ENCODE measurements at regions not wholly inside any gene's neighbourhood (a gene's known extent, or its start where the extent isn't known, plus 50 kb on each side); places are given as distances from the start of the nearest gene placed in this dataset.

- TF ChIP-seq CTCF (IDR thresholded peaks at IDR 0.05) (no peak), POLR2AphosphoS5 (IDR thresholded peaks at IDR 0.05) (no peak), EP300 (IDR thresholded peaks at IDR 0.05) (no peak)
Measured at GRCh38 chr7:26007510-26007909, 144.5 kb upstream of the NFE2L3 start.

All from gastroesophageal sphincter (tissue), 3 donors.